GM12878 (cell line): ENCODE measurements at regions not wholly inside any gene's neighbourhood (a gene's known extent, or its start where the extent isn't known, plus 50 kb on each side); places are given as distances from the start of the nearest gene placed in this dataset.

Experiments used
- ATAC-seq: fragments of 200-7000 bp; cut with Tn5 transposase; 3 replicates; pipeline ENCODE4 v1.9.1; 2020; ENCODE audit warnings: mild to moderate bottlenecking, moderate library complexity
- BruUV-seq: library from RNA; stranded (reverse); fragments of 400-500 nt; replicated peaks from 2 replicates; lab custom pipeline; 2021; lab: Mats Ljungman, UMichigan
- CTCF ChIA-PET: fragments of 300-600 bp; sonication (Branson Sonifier 250); formaldehyde crosslinking; extraction: SDS; loops from one replicate; lab custom pipeline; 2021; ENCODE audit warnings: inconsistent platforms; lab: Yijun Ruan, JAX
- POLR2A ChIA-PET: fragments of 350-600 bp; formaldehyde crosslinking; extraction: SDS; loops from one replicate; lab custom pipeline; 2021; ENCODE audit warnings: inconsistent platforms; lab: Charles Lee
- RAD21 ChIA-PET: fragments of 300-600 bp; sonication (Branson Sonifier 250); formaldehyde crosslinking; loops from one replicate; lab custom pipeline; 2023; ENCODE audit warnings: antibody characterized with exemption; ENCODE audit not compliant: unreplicated experiment; lab: Charles Lee
- SMC1A ChIA-PET: fragments of 300-600 bp; sonication (Branson Sonifier 250); formaldehyde crosslinking; loops from one replicate; lab custom pipeline; 2023; ENCODE audit not compliant: unreplicated experiment, uncharacterized antibody; lab: Charles Lee
- DNase-seq: peaks from one replicate; pipeline ENCODE4 v3.0.0-alpha.2; 2011; ENCODE audit warnings: low read depth, low spot score
- FAIRE-seq: peaks from 3 replicates; lab custom pipeline; 2011; peaks lifted over from hg19 to GRCh38; lab: Jason Lieb, UNC
- H2AFZ ChIP-seq: 2 replicates; pipeline ENCODE4 v1.6.0; 2011; ENCODE audit warnings: low read depth, low read length, control low read depth; ENCODE audit not compliant: control insufficient read depth
- H3K27ac ChIP-seq: 2 replicates; pipeline ENCODE4 v1.5.1; 2011; ENCODE audit warnings: control low read depth; ENCODE audit not compliant: control insufficient read depth, insufficient read depth
- H3K27me3 ChIP-seq, 2 experiments: replicated peaks in 1 of 2; 2 replicates each; pipeline versions ENCODE4 v1.6.0 to v1.6.1; 2011; ENCODE audit warnings: low read length in 1 of 2; ENCODE audit not compliant: control insufficient read depth in 2 of 2, insufficient read depth in 2 of 2
- H3K36me3 ChIP-seq, 2 experiments: 2 replicates each; pipeline ENCODE4 v1.5.1; 2011; ENCODE audit warnings: low read length in 1 of 2; ENCODE audit not compliant: control insufficient read depth in 2 of 2, insufficient read depth in 2 of 2
- H3K4me1 ChIP-seq: 2 replicates; pipeline ENCODE4 v1.6.1; 2011; ENCODE audit warnings: mild to moderate bottlenecking, low read length, moderate library complexity, mixed read lengths; ENCODE audit not compliant: control insufficient read depth, insufficient read depth
- H3K4me2 ChIP-seq: 2 replicates; pipeline ENCODE4 v1.6.0; 2011; ENCODE audit warnings: control low read depth; ENCODE audit not compliant: control insufficient read depth, insufficient read depth
- H3K4me3 ChIP-seq: fragments of 200-600 bp; sonication (generic); 2 replicates; pipeline ENCODE4 v1.5.1; 2016
- H3K79me2 ChIP-seq: 2 replicates; pipeline ENCODE4 v1.6.0; 2011; ENCODE audit warnings: low read length; ENCODE audit not compliant: control insufficient read depth, insufficient read depth
- H3K9ac ChIP-seq: 2 replicates; pipeline ENCODE4 v1.8.0; 2011; ENCODE audit warnings: low read length, control low read depth, mixed read lengths; ENCODE audit not compliant: control insufficient read depth, insufficient read depth
- H3K9me3 ChIP-seq: replicated peaks from 3 replicates; pipeline ENCODE4 v1.5.1; 2011; ENCODE audit warnings: mild to moderate bottlenecking, low read length; ENCODE audit not compliant: control insufficient read depth, insufficient read depth
- H4K20me1 ChIP-seq: 2 replicates; pipeline ENCODE4 v1.6.0; 2011; ENCODE audit not compliant: control insufficient read depth, insufficient read depth
- EED ChIP-seq: sonication (generic); IDR thresholded peaks from 2 replicates; pipeline ENCODE4 v1.6.1; 2016; ENCODE audit warnings: antibody characterized with exemption, low read depth
- GABPA ChIP-seq: IDR thresholded peaks from 2 replicates; pipeline ENCODE4 v1.6.1; 2014; ENCODE audit warnings: antibody characterized with exemption, low read depth, mild to moderate bottlenecking, inconsistent platforms
- NR2C1 ChIP-seq: fragments of 450-650 bp; IDR thresholded peaks from 2 replicates; pipeline ENCODE4 v1.6.1; 2017; ENCODE audit warnings: antibody characterized with exemption, mild to moderate bottlenecking, moderate library complexity
- POLR2AphosphoS5 ChIP-seq: IDR thresholded peaks from 2 replicates; pipeline ENCODE4 v1.6.1; 2011; ENCODE audit warnings: mild to moderate bottlenecking, low read length, inconsistent platforms
- SUPT20H ChIP-seq: IDR thresholded peaks from 2 replicates; pipeline ENCODE4 v1.6.1; 2011; ENCODE audit warnings: low read depth, mild to moderate bottlenecking, low read length, moderate library complexity, borderline replicate concordance; ENCODE audit not compliant: control insufficient read depth
- TCF3 ChIP-seq: IDR thresholded peaks from 2 replicates; pipeline ENCODE4 v1.6.1; 2012; ENCODE audit warnings: low read depth, mild to moderate bottlenecking, low read length, borderline replicate concordance; ENCODE audit not compliant: insufficient read depth
- ZNF207 ChIP-seq: fragments of 450-650 bp; IDR thresholded peaks from 2 replicates; pipeline ENCODE4 v1.6.1; 2014; ENCODE audit warnings: antibody characterized with exemption, mild to moderate bottlenecking, borderline replicate concordance
- WGBS: methylation state at CpG from one replicate; pipeline ENCODE4 v1.1.6; 2016; ENCODE audit warnings: low lambda C conversion rate; ENCODE audit not compliant: insufficient replicate concordance, insufficient coverage; ENCODE audit errors: missing lambda C conversion rate; 5-methylcytosine and 5-hydroxymethylcytosine counted together
- in situ Hi-C: fragments of 300-500 bp; cut with MboI; formaldehyde crosslinking; loops from 9 replicates; pipeline ENCODE4 v1.14.3; 2018; ENCODE audit warnings: mixed read lengths
- intact Hi-C: fragments of 100-400 bp; cut with micrococcal nuclease; formaldehyde crosslinking; loops from one replicate; pipeline ENCODE4 v1.14.2; 2022; ENCODE audit not compliant: unreplicated experiment
- TF ChIP-seq, protein P1 (sequence below): IDR thresholded peaks from 2 replicates; pipeline ENCODE4 v1.6.1; 2012; ENCODE audit warnings: low read depth, low read length, improper control_type of control experiment
- TF ChIP-seq, protein P2 (sequence below): fragments of 450-650 bp; IDR thresholded peaks from 2 replicates; pipeline ENCODE4 v1.6.1; 2016; ENCODE audit warnings: mild to moderate bottlenecking
- TF ChIP-seq, protein P3 (sequence below): IDR thresholded peaks from 2 replicates; pipeline ENCODE4 v1.6.1; 2011; ENCODE audit warnings: borderline replicate concordance, low read depth, mild to moderate bottlenecking, moderate library complexity, mixed read lengths, low read length; ENCODE audit not compliant: insufficient read depth; ENCODE audit errors: extremely low read length

DNA sequence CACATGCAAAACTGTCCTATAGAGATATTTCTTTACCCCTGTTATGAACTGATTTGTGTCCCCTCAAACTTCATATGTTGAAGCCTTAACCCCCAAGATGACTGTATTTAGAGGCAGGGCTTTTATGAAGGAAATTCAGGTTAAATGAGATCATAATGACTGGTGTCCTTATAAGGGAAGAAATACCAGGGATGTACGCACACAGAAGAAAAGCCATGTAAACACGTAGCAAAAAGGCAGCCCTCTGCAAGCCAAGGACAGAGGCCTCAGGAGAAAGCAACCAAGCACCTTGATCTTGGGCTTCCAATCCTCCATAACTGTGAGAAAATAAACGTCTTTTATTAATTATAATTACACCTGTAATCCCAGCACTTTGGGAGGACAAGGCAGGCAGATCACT, 101.3 kb upstream of the NDUFV2 start:
- ChIA-PET RAD21 (no interaction called here), CTCF (interaction anchor here (0.7 kb wide), 1 partner anchor 14 kb away, joined by 3 read pairs; no protein-coding TSS in a partner anchor), SMC1A (no interaction called here), POLR2A (no interaction called here)
- no peak overlapping the region for H3K27ac ChIP-seq
- BruUV-seq = no TSS peak
- H3K9ac ChIP-seq = no peak overlapping the region
- no peak for DNase-seq
- H3K4me3 ChIP-seq = no peak overlapping the region
- H3K9me3 ChIP-seq = no peaks in the 10 kb centered on the region; the same call in 2 of the 3 replicates
- H4K20me1 ChIP-seq = no peaks in the 10 kb centered on the region
- H3K4me2 ChIP-seq = no peak overlapping the region
- FAIRE-seq = no peak
- WGBS = 67% methylated on average over 3 of the region's 3 CpGs
- TF ChIP-seq, protein P1, sequence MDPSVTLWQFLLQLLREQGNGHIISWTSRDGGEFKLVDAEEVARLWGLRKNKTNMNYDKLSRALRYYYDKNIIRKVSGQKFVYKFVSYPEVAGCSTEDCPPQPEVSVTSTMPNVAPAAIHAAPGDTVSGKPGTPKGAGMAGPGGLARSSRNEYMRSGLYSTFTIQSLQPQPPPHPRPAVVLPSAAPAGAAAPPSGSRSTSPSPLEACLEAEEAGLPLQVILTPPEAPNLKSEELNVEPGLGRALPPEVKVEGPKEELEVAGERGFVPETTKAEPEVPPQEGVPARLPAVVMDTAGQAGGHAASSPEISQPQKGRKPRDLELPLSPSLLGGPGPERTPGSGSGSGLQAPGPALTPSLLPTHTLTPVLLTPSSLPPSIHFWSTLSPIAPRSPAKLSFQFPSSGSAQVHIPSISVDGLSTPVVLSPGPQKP = no peak
- no peak for TF ChIP-seq GABPA
- no peak for TF ChIP-seq TCF3
- TF ChIP-seq NR2C1 = no peak
- TF ChIP-seq, protein P2, sequence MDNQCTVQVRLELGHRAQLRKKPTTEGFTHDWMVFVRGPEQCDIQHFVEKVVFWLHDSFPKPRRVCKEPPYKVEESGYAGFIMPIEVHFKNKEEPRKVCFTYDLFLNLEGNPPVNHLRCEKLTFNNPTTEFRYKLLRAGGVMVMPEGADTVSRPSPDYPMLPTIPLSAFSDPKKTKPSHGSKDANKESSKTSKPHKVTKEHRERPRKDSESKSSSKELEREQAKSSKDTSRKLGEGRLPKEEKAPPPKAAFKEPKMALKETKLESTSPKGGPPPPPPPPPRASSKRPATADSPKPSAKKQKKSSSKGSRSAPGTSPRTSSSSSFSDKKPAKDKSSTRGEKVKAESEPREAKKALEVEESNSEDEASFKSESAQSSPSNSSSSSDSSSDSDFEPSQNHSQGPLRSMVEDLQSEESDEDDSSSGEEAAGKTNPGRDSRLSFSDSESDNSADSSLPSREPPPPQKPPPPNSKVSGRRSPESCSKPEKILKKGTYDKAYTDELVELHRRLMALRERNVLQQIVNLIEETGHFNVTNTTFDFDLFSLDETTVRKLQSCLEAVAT = no peak
- TF ChIP-seq POLR2AphosphoS5 = no peak
- TF ChIP-seq ZNF207 = no peak
- no peak for TF ChIP-seq SUPT20H
- TF ChIP-seq EED = no peak
- TF ChIP-seq, protein P3, sequence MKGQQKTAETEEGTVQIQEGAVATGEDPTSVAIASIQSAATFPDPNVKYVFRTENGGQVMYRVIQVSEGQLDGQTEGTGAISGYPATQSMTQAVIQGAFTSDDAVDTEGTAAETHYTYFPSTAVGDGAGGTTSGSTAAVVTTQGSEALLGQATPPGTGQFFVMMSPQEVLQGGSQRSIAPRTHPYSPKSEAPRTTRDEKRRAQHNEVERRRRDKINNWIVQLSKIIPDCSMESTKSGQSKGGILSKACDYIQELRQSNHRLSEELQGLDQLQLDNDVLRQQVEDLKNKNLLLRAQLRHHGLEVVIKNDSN = no peak
- ATAC-seq = no peak
- no peaks in the 10 kb centered on the region for H3K36me3 ChIP-seq
- intact Hi-C loops = no loop called here
- H3K27me3 ChIP-seq = no peaks in the 10 kb centered on the region; a peak in 1 of 4 replicates
- in situ Hi-C loops = no loop called here
- no peak overlapping the region for H2AFZ ChIP-seq
- no peaks in the 10 kb centered on the region for H3K4me1 ChIP-seq
- H3K79me2 ChIP-seq = no peaks in the 10 kb centered on the region
